ENCODE measurements at regions not wholly inside any gene's neighbourhood (a gene's known extent, or its start where the extent isn't known, plus 50 kb on each side); places are given as distances from the start of the nearest gene placed in this dataset.
"Not testable (repeated sequence)": the region's sequence is repeated elsewhere in the genome, so short reads cannot be mapped to it uniquely, and the experiment has no call there.

DNA sequence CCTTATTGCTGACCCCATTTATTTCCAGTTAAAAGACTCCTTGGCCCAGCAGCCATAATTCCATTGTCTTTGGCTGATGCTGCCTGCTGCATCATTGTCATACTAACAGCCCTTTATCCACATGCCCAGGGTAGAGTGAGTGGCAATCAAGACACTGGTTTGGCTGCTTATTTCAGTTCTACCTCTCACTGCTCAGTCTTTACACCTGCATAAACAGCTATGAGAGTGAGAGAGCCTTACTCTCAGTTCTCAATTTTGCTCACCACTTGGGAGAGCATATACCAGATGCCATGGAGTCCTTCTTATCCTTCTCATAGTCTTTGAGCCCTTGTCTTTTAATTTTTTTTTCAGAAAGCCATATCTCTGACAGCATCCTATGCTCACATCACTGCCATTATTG is 596.9 kb upstream of the CYLC2 start:
- Histone ChIP-seq H3K4me1 (ENCODE audit: insufficient read depth, low read length) (no peaks in the 10 kb centered on the region), H3K36me3 (ENCODE audit: insufficient read depth, low read length) (no peaks in the 10 kb centered on the region), H3K27ac (ENCODE audit: low read depth, low read length) (no peak overlapping the region), H3K27me3 (ENCODE audit: insufficient read depth, low read length) (no peaks in the 10 kb centered on the region), H3K4me3 (ENCODE audit: low read length) (no peak overlapping the region), H3K9me3 (ENCODE audit: insufficient read depth, low read depth, low read length) (peaks cover 56% of the 10 kb centered on the region), H3K9ac (ENCODE audit: low read depth, low read length) (no peak overlapping the region)

DNA sequence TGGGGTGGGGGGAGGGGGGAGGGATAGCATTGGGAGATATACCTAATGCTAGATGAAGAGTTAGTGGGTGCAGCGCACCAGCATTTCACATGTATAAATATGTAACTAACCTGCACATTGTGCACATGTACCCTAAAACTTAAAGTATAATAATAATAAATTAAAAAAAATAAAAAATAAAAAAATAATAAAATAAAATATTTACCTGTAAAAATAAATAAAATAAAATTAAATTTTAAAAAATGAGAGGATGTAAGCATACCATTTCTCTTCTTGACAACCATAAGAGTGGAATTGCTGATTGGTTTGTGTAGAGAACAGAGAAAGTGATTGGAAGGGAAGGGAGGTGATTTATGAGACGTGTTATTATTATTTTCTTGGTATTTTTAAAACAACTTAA is 609.5 kb upstream of the CYLC2 start:
- WGBS: no CpG with 5 or more reads among the region's 2 CpGs

DNA sequence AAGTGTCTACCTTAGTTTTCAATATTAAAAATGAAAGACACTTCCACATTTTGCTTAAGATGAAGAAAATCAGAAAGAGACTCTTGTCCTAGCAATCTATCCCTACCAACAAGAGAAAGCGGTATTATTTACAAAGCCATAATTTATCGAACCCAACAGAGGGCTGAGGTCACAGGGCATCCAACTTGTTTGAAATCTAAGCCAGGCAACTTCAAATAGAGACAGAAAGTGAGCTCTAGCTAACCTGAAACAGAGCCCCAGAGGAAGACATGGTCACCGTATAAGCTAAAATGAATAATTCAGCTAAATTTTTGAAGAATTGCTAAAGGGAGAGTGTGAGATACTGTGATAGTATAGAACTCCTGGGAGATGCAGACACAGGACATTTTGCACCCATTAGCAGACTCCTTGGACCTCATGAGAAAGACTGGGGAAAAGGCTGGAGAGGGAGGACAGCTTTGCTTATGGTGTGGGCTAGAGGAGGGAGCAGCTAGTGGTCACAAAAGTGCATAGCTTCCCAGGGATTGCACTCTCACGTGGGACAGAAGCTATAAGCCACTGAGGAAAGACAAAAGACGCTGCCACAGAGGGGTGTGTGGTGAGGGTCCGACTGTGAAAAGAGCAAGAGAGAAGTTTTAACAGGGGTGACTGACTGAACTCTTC is 624.2 kb upstream of the GRIN3A start:
- Histone ChIP-seq H3K9ac (ENCODE audit: low read depth, low read length) (no peak overlapping the region), H3K27me3 (ENCODE audit: insufficient read depth, low read length) (no peaks in the 10 kb centered on the region), H3K9me3 (ENCODE audit: insufficient read depth, low read depth, low read length) (peaks cover 66% of the 10 kb centered on the region), H3K4me3 (ENCODE audit: low read length) (no peak overlapping the region), H3K27ac (ENCODE audit: low read depth, low read length) (no peak overlapping the region), H3K36me3 (ENCODE audit: insufficient read depth, low read length) (no peaks in the 10 kb centered on the region), H3K4me1 (ENCODE audit: insufficient read depth, low read length) (no peaks in the 10 kb centered on the region)
- whole genome bisulfite sequencing: 66% methylated on average over 6 of the region's 6 CpGs

More for the DNA sequence above, 609.5 kb upstream of the CYLC2 start:
- H3K4me3 ChIP-seq (ENCODE audit: low read length); H3K27me3 ChIP-seq (ENCODE audit: insufficient read depth, low read length); H3K9ac ChIP-seq (ENCODE audit: low read depth, low read length); H3K27ac ChIP-seq (ENCODE audit: low read depth, low read length); H3K4me1 ChIP-seq (ENCODE audit: insufficient read depth, low read length); H3K36me3 ChIP-seq (ENCODE audit: insufficient read depth, low read length): not testable (repeated sequence)
- peaks cover 68% of the 10 kb centered on the region for H3K9me3 ChIP-seq (ENCODE audit: insufficient read depth, low read depth, low read length)

- Histone ChIP-seq H3K36me3 (ENCODE audit: insufficient read depth, low read length) (no peaks in the 10 kb centered on the region), H3K27me3 (ENCODE audit: insufficient read depth, low read length) (no peaks in the 10 kb centered on the region), H3K4me3 (ENCODE audit: low read length) (no peak overlapping the region), H3K27ac (ENCODE audit: low read depth, low read length) (no peak overlapping the region), H3K4me1 (ENCODE audit: insufficient read depth, low read length) (no peaks in the 10 kb centered on the region), H3K9me3 (ENCODE audit: insufficient read depth, low read depth, low read length) (peaks cover 67% of the 10 kb centered on the region), H3K9ac (ENCODE audit: low read depth, low read length) (no peak overlapping the region)
- WGBS: no CpG with 5 or more reads among the region's 1 CpG
Observed at GRCh38 chr9:102360846-102361245, 622.4 kb upstream of the GRIN3A start.

GRCh38 chr9:102355982-102356381 is 617.5 kb upstream of the GRIN3A start:
- 82% methylated on average over 5 of the region's 5 CpGs for WGBS

GRCh38 chr9:102354041-102354440 is 615.6 kb upstream of the GRIN3A start:
- no peak overlapping the region for H3K4me3 ChIP-seq (ENCODE audit: low read length)
- H3K9ac ChIP-seq (ENCODE audit: low read depth, low read length): no peak overlapping the region
- peaks cover 65% of the 10 kb centered on the region for H3K9me3 ChIP-seq (ENCODE audit: insufficient read depth, low read depth, low read length)
- WGBS: 75% methylated on average over 1 of the region's 1 CpG
- H3K27ac ChIP-seq (ENCODE audit: low read depth, low read length): no peak overlapping the region
- H3K27me3 ChIP-seq (ENCODE audit: insufficient read depth, low read length): no peaks in the 10 kb centered on the region
- no peaks in the 10 kb centered on the region for H3K4me1 ChIP-seq (ENCODE audit: insufficient read depth, low read length)
- no peaks in the 10 kb centered on the region for H3K36me3 ChIP-seq (ENCODE audit: insufficient read depth, low read length)

More at GRCh38 chr9:102355982-102356381, 617.5 kb upstream of the GRIN3A start:
- Histone ChIP-seq H3K9ac (ENCODE audit: low read depth, low read length) (no peak overlapping the region), H3K9me3 (ENCODE audit: insufficient read depth, low read depth, low read length) (peaks cover 71% of the 10 kb centered on the region), H3K4me3 (ENCODE audit: low read length) (no peak overlapping the region), H3K36me3 (ENCODE audit: insufficient read depth, low read length) (no peaks in the 10 kb centered on the region), H3K4me1 (ENCODE audit: insufficient read depth, low read length) (no peaks in the 10 kb centered on the region), H3K27ac (ENCODE audit: low read depth, low read length) (no peak overlapping the region), H3K27me3 (ENCODE audit: insufficient read depth, low read length) (no peaks in the 10 kb centered on the region)

GRCh38 chr9:102337471-102337870 is 599.0 kb upstream of the GRIN3A start:
- H3K27ac ChIP-seq (ENCODE audit: low read depth, low read length); H3K4me1 ChIP-seq (ENCODE audit: insufficient read depth, low read length); H3K27me3 ChIP-seq (ENCODE audit: insufficient read depth, low read length); H3K4me3 ChIP-seq (ENCODE audit: low read length); H3K9ac ChIP-seq (ENCODE audit: low read depth, low read length); H3K36me3 ChIP-seq (ENCODE audit: insufficient read depth, low read length): not testable (repeated sequence)
- peaks cover 52% of the 10 kb centered on the region for H3K9me3 ChIP-seq (ENCODE audit: insufficient read depth, low read depth, low read length)
- WGBS: 80% methylated on average over 6 of the region's 6 CpGs

GRCh38 chr9:102309379-102309778 is 570.9 kb upstream of the GRIN3A start:
- WGBS: 100% methylated on average over 1 of the region's 1 CpG

DNA sequence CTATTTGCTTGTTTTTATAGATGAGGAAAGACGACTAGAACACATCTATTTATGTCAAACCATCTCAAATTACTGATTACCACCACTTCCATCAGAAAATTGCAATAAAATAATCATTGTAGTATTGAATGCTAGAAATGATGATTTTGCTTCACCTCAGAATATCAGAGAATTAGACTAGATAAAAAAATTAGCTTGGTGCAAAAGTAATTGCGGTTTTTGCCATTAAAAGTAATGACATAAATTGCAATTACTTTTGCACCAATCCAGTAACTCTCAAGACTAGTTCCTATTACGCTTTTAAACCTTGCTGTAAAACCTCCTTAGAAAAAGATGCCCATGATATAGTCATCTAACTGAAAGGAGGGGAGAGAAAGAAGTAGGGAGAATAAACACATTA is 556.7 kb upstream of the GRIN3A start:
- no peaks in the 10 kb centered on the region for H3K36me3 ChIP-seq (ENCODE audit: insufficient read depth, low read length)
- H3K27me3 ChIP-seq (ENCODE audit: insufficient read depth, low read length): no peaks in the 10 kb centered on the region
- no peaks in the 10 kb centered on the region for H3K4me1 ChIP-seq (ENCODE audit: insufficient read depth, low read length)
- 70% methylated on average over 2 of the region's 3 CpGs for WGBS
- no peak overlapping the region for H3K4me3 ChIP-seq (ENCODE audit: low read length)
- peaks cover 43% of the 10 kb centered on the region for H3K9me3 ChIP-seq (ENCODE audit: insufficient read depth, low read depth, low read length)
- no peak overlapping the region for H3K27ac ChIP-seq (ENCODE audit: low read depth, low read length)
- no peak overlapping the region for H3K9ac ChIP-seq (ENCODE audit: low read depth, low read length)

More at GRCh38 chr9:102309379-102309778, 570.9 kb upstream of the GRIN3A start:
- no peaks in the 10 kb centered on the region for H3K36me3 ChIP-seq (ENCODE audit: insufficient read depth, low read length)
- no peak overlapping the region for H3K4me3 ChIP-seq (ENCODE audit: low read length)
- H3K9me3 ChIP-seq (ENCODE audit: insufficient read depth, low read depth, low read length): peaks cover 81% of the 10 kb centered on the region
- no peaks in the 10 kb centered on the region for H3K27me3 ChIP-seq (ENCODE audit: insufficient read depth, low read length)
- no peaks in the 10 kb centered on the region for H3K4me1 ChIP-seq (ENCODE audit: insufficient read depth, low read length)
- H3K9ac ChIP-seq (ENCODE audit: low read depth, low read length): no peak overlapping the region
- no peak overlapping the region for H3K27ac ChIP-seq (ENCODE audit: low read depth, low read length)

DNA sequence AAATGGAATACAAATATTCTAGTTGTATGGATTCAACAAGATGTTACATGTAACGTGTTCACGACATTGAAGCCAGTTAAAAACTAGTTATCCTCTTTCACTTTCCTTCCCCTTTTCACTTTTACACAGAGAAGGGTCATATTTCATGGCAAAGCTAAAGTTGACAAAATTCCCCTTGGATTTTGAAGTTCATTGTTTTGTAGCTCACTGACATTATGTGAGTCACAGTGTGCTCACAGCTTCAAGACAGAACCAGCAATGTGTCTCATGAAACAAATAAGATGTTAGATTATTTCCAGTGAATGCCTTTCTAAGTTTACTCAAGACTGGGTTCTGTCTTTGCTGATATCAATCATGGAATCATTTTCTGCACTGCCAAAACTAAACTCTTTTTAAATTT is 535.5 kb upstream of the GRIN3A start:
- 70% methylated on average over 2 of the region's 2 CpGs for WGBS
- H3K4me3 ChIP-seq (ENCODE audit: low read length): no peak overlapping the region
- no peak overlapping the region for H3K9ac ChIP-seq (ENCODE audit: low read depth, low read length)

DNA sequence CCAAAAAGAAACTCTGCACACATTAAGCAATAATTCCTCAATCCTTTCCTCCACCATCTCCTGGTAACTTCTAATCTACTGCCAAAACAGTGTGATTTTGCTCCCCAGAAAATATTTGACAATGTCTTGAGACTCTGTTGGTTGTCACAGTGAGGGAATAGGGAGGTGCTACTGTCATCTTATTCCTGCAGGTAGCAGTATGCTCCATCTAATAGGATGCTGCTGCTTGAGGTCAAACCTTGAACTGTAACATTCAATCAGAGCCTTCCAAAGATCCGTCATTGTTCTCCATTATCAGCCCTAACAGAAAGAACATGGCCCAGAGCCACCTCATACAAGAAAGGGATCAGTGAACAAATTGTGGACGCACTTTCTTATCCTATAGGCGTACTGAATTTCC is 514.7 kb upstream of the GRIN3A start:
- 79% methylated on average over 3 of the region's 3 CpGs for WGBS
- Histone ChIP-seq H3K36me3 (ENCODE audit: insufficient read depth, low read length) (no peaks in the 10 kb centered on the region), H3K27me3 (ENCODE audit: insufficient read depth, low read length) (no peaks in the 10 kb centered on the region), H3K27ac (ENCODE audit: low read depth, low read length) (no peak overlapping the region), H3K4me3 (ENCODE audit: low read length) (no peak overlapping the region), H3K9me3 (ENCODE audit: insufficient read depth, low read depth, low read length) (peaks cover 50% of the 10 kb centered on the region), H3K4me1 (ENCODE audit: insufficient read depth, low read length) (no peaks in the 10 kb centered on the region), H3K9ac (ENCODE audit: low read depth, low read length) (no peak overlapping the region)

More for the DNA sequence above, 535.5 kb upstream of the GRIN3A start:
- no peak overlapping the region for H3K27ac ChIP-seq (ENCODE audit: low read depth, low read length)
- no peaks in the 10 kb centered on the region for H3K4me1 ChIP-seq (ENCODE audit: insufficient read depth, low read length)
- H3K27me3 ChIP-seq (ENCODE audit: insufficient read depth, low read length): no peaks in the 10 kb centered on the region
- no peaks in the 10 kb centered on the region for H3K36me3 ChIP-seq (ENCODE audit: insufficient read depth, low read length)
- H3K9me3 ChIP-seq (ENCODE audit: insufficient read depth, low read depth, low read length): peaks cover 61% of the 10 kb centered on the region

DNA sequence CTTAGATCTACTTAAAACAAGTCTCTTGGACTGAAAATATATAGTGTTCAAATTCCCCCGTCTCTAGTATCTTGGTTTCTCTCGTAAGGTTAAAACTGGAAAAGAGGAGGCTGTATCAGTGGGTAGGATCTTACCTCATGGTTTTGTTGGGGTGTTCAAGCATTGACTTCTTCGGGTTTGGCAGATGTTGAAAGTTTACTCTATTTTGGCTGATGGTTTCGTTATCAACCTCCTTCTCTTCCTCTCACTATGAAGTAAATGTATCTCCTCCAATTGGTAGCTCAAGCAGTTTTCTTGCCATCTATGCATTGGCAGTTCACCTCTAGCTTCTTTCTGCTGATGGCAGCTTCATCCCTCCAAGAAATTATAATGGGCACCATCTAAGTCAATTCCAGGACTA is 506.5 kb upstream of the GRIN3A start:
- Histone ChIP-seq H3K4me3 (ENCODE audit: low read length) (no peak overlapping the region), H3K9ac (ENCODE audit: low read depth, low read length) (no peak overlapping the region), H3K4me1 (ENCODE audit: insufficient read depth, low read length) (no peaks in the 10 kb centered on the region), H3K27ac (ENCODE audit: low read depth, low read length) (no peak overlapping the region), H3K27me3 (ENCODE audit: insufficient read depth, low read length) (no peaks in the 10 kb centered on the region), H3K36me3 (ENCODE audit: insufficient read depth, low read length) (no peaks in the 10 kb centered on the region), H3K9me3 (ENCODE audit: insufficient read depth, low read depth, low read length) (peaks cover 65% of the 10 kb centered on the region)
- WGBS: 94% methylated on average over 4 of the region's 4 CpGs

Measured in HUES64 (cell line).